GM12865 (cell line): ENCODE measurements at regions not wholly inside any gene's neighbourhood (a gene's known extent, or its start where the extent isn't known, plus 50 kb on each side); places are given as distances from the start of the nearest gene placed in this dataset.

ENCODE experiments used
- DNase-seq: peaks from one replicate; pipeline ENCODE4 v3.0.0; 2010; ENCODE audit warnings: low read depth
- H3K4me3 ChIP-seq: 2 replicates; pipeline ENCODE4 v1.5.1; 2011; ENCODE audit warnings: mild to moderate bottlenecking, low read depth, low read length, control low read depth
- TF ChIP-seq, protein P1 (sequence below): IDR thresholded peaks from 2 replicates; pipeline ENCODE4 v1.5.1; 2011; ENCODE audit warnings: low read length, control low read depth, low read depth, inconsistent platforms; ENCODE audit not compliant: insufficient read depth; ENCODE audit errors: missing control alignments

DNA sequence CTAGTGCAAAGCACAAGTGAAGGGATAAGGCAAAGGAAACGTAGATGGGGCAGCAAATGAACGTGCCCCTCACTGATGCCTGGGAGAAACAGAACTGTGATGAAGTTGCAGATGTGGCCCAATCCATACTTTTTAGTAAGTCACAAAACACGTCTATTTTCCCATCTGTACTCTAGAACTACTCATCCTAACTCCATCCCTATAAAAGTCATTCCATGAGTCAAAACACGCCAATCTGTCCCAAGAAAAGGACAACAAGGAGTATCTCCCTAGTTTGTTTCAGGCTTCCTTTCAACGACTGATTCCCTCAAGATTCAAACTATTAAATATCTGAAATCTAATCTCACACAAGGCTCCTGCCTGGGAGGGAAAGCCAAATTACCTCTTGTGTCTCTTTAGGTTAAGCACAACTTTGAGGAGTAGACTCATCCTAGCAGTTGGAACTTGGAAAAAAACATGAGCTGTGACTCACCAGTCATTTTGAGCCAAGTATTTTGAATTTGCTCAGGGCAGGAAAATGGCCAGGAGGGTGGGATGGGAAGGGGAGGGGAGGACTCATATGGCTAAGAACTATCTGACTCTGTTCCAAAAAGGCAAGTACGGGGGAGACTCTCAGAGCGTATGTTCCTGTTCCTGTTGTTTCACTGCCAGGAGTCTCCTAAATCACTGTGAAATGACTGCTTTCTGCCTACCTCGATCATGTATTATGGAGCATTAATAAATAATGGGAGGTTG is 214.5 kb upstream of the CAMK1G start:
- no peak for DNase-seq
- no peak overlapping the region for H3K4me3 ChIP-seq
- TF ChIP-seq, protein P1, sequence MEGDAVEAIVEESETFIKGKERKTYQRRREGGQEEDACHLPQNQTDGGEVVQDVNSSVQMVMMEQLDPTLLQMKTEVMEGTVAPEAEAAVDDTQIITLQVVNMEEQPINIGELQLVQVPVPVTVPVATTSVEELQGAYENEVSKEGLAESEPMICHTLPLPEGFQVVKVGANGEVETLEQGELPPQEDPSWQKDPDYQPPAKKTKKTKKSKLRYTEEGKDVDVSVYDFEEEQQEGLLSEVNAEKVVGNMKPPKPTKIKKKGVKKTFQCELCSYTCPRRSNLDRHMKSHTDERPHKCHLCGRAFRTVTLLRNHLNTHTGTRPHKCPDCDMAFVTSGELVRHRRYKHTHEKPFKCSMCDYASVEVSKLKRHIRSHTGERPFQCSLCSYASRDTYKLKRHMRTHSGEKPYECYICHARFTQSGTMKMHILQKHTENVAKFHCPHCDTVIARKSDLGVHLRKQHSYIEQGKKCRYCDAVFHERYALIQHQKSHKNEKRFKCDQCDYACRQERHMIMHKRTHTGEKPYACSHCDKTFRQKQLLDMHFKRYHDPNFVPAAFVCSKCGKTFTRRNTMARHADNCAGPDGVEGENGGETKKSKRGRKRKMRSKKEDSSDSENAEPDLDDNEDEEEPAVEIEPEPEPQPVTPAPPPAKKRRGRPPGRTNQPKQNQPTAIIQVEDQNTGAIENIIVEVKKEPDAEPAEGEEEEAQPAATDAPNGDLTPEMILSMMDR = no peak

DNA sequence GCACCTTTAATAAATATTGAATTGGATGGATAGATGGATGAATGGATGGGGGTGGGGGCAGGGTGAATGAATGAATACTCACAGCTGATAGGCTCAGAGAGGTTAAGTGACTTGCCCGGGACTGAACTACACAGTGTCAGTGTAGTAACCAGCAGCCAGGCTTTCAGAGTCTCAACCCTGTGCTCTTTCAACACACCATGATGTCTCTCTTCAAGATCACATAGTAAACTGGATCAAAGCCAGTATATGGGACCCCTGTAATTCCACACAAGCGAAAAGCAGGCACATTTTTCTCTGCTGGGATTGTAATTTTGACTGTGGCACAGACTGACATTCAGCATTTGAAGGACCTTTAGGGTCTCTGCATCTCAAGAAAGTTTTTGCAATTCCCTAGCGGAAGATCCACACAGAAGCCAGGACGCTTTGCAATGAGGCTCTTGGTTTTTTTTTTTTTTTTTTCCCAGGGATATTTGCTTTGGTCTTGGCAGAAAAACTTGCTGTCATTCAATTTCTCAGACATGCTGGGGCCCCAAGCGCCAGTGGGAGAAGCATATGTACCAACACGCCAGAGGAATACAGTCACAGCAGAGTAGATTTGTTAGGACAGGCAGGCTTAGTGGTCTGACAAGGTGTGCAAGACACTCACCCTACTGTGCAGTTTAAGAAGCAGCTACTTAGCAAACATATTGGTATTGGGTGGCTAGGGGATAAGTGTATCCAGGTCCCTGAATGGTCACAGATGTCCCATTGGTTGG is 213.1 kb upstream of the CAMK1G start:
- TF ChIP-seq, protein P1 = no peak
- no peak for DNase-seq
- H3K4me3 ChIP-seq = no peak overlapping the region

DNA sequence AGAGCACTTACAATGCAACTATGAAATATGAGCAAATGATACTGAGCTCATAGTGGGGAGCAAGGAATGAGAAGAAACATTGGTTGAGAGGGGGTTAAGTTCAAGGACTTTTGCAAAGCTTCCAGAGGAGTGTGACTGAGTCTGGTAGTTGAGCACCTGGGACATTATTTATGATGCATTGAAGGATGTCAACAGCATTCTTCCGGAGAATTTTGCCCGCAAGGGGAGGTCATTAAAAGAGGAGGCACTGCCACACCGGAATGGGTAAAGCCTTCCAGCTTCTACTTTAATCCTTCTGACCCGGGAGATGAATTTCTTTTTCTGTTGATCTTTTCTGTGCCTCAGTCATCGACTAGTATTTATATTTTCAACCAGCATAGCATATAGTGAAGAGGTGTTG is 208.4 kb upstream of the CAMK1G start:
- H3K4me3 ChIP-seq = no peak overlapping the region
- TF ChIP-seq, protein P1 = no peak
- DNase-seq = no peak

DNA sequence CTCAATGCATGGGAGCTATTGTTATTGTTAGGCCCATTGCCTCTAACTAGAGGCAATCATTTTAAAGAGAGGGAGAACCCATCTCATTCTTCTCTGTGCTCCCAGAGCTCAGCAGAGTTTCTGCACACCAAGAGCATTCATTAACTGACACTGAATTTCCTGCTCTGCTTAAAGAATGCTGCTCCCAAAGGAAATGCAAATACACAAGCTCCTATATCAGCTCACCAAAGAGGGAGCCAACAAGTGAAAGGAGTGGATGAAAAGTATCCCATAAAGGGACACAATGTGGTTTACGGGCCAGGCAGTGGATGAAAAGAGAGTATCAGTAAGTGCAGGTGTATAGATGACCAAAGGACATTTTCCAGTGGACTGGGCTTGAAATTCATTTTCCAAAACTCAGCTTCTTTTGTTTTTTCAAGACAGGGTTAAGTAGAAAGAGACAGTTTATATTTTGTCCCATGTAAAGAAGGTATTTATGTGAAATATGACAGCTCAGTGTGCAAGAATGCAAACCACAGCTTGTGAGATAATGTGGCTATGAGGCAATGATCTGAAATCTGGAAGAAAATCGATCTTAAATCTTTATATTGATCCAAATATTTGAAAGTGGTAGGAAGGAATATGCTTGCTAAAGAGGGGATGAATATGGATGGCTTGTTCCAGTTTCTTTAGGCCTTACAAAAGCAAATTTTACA is 207.7 kb upstream of the CAMK1G start:
- DNase-seq = no peak
- TF ChIP-seq, protein P1 = no peak
- H3K4me3 ChIP-seq = no peak overlapping the region

DNA sequence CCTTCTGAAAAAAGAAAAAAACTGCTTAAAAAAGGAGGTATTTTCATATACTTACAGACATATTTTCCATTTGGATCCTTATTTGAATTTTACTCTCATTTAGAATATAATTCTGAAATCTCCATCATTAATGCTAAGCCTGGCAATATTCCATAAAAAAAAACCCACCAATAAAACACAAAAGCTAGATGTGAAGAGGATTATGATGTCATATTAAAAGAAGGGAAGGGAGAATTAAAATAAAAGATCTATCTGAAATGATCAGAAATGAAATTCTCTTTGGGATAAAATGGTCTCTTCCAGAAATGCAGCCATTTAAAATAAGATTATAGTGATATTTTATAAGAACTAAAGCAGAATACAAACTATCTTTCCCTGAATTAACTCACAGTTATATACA is 206.7 kb upstream of the CAMK1G start:
- TF ChIP-seq, protein P1 = no peak
- H3K4me3 ChIP-seq = no peak overlapping the region
- DNase-seq = no peak

DNA sequence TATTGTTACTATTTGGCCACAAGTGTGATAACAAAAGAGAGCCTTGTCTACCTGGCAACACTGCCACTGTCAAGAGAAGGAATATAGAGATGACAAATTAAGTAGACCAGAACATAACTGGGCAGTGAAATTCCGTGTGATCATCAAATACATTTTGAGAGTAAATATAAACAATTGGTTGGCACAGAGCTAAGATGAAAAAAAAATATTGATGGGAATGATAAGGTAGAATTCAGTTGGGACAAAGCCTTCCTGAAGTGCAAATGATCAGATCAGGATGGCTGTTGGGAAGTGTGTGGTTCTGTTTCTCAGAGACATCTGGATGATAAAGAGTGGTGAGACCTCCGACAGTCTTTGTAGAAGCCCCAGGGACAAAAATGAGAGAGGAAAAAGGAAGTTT is 205.5 kb upstream of the CAMK1G start:
- DNase-seq = no peak
- no peak overlapping the region for H3K4me3 ChIP-seq
- TF ChIP-seq, protein P1 = no peak
